ENCODE measurements at regions not wholly inside any gene's neighbourhood (a gene's known extent, or its start where the extent isn't known, plus 50 kb on each side); places are given as distances from the start of the nearest gene placed in this dataset.
"Not testable (repeated sequence)": the region's sequence is repeated elsewhere in the genome, so short reads cannot be mapped to it uniquely, and the experiment has no call there.

- TF ChIP-seq TEAD4 (IDR thresholded peaks at IDR 0.05; ENCODE audit: borderline replicate concordance, insufficient read depth) (no peak), CHD2 (IDR thresholded peaks at IDR 0.05; ENCODE audit: low read length, partially characterized antibody) (no peak)
- TF ChIP-seq, protein P1, sequence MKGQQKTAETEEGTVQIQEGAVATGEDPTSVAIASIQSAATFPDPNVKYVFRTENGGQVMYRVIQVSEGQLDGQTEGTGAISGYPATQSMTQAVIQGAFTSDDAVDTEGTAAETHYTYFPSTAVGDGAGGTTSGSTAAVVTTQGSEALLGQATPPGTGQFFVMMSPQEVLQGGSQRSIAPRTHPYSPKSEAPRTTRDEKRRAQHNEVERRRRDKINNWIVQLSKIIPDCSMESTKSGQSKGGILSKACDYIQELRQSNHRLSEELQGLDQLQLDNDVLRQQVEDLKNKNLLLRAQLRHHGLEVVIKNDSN (IDR thresholded peaks at IDR 0.05; ENCODE audit: borderline replicate concordance, low read depth): no peak
Measured at GRCh38 chr3:156051651-156052050, 68.7 kb upstream of the KCNAB1 start (continued).

DNA sequence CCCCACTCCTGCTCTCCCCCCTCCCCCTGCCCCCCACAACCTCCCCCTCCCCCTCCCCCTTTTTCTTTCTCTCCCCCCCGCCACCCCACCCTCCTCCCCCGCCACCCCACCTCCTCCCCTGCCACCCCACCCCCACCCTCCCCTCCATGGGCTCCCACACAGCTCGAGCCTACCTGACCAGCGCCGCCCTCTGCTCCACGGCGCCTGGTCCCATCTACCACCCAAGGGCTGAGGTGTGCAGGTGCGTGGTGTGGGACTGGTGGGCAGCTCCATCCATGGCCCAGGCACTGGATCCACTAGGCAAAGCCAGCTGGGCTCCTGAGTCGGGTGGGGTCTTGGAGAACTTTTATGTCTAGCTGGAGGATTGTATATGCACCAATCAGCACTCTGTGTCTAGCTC lies 68.3 kb upstream of the KCNAB1 start:
- H3K9me2 ChIP-seq: no peaks in the 10 kb centered on the region
- ChIA-PET CTCF (interaction anchor here (1.1 kb wide), 1 partner anchor 8 kb away, joined by 3 read pairs; no protein-coding TSS in a partner anchor), POLR2A (no interaction called here)
- H2AFZ ChIP-seq (ENCODE audit: low read depth): no peak overlapping the region
- H3K4me2 ChIP-seq: no peak overlapping the region
- H3K4me1 ChIP-seq (ENCODE audit: control insufficient read depth in 1 of 2, insufficient read depth in 2 of 2, low read depth in 1 of 2, low read length in 1 of 2): no peaks in the 10 kb centered on the region
- WGBS (ENCODE audit: low lambda C conversion rate): 54% methylated on average over 9 of the region's 9 CpGs
- no peaks in the 10 kb centered on the region for H4K20me1 ChIP-seq (ENCODE audit: insufficient read depth)
- no peaks in the 10 kb centered on the region for H3K36me3 ChIP-seq (replicated peaks in 1 of 2; ENCODE audit: control insufficient read depth in 1 of 2, insufficient read depth in 2 of 2, low read length in 1 of 2)
- H3F3A ChIP-seq (replicated peaks; ENCODE audit: insufficient read depth): no peaks in the 10 kb centered on the region
- H3K9ac ChIP-seq: no peak overlapping the region
- no peaks in the 10 kb centered on the region for H3K9me3 ChIP-seq
- no peak for TF ChIP-seq MXI1 (IDR thresholded peaks at IDR 0.05; ENCODE audit: low read depth, low read length)
- TF ChIP-seq IRF3 (IDR thresholded peaks at IDR 0.05; ENCODE audit: low read depth, low read length): no peak
- no peak for TF ChIP-seq RCOR1 (IDR thresholded peaks at IDR 0.05; ENCODE audit: low read length)
- H3K27me3 ChIP-seq (ENCODE audit: insufficient read depth): peaks cover 5% of the 10 kb centered on the region; the same call in 1 of the 2 replicates
- H3K27ac ChIP-seq (ENCODE audit: low read depth in 2 of 2, low read length in 1 of 2): no peak overlapping the region
- H3K79me2 ChIP-seq (ENCODE audit: insufficient read depth): no peaks in the 10 kb centered on the region
- H3K4me3 ChIP-seq (ENCODE audit: low read depth in 2 of 2, low read length in 1 of 2): no peak overlapping the region
- DNase-seq: no peak

DNA sequence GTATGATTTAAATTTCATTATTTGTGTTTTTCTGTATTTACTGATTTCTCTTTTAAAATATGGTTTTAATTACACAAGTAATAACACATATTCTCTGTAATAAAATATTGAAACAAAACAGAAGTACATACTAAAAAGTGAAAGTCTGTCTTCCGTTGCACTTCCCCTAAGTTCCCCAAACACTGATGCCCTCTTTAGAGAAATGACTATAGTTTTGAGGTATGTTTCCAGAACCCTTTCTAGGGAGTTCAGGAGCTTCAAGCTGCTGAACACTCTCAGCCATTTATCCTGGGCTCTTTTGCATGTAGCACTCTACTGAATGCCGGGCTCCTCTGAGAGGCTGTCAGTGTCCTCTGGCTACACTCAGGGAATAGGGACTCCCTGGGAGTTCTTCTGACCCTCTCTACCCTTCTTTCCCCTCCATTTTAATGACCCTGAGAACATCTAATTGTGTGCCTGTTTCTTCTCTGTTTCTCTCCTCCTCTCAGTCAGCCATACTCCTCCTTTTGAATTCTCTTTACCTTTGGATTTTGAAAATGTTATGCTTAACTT lies 60.4 kb upstream of the KCNAB1 start:
- 74% methylated on average over 2 of the region's 2 CpGs for WGBS (ENCODE audit: low lambda C conversion rate)
- Histone ChIP-seq H3F3A (replicated peaks; ENCODE audit: insufficient read depth) (no peaks in the 10 kb centered on the region), H3K4me2 (no peak overlapping the region; the same call in 1 of the 2 replicates), H3K27ac (ENCODE audit: low read depth in 2 of 2, low read length in 1 of 2) (no peak overlapping the region), H3K4me1 (ENCODE audit: control insufficient read depth in 1 of 2, insufficient read depth in 2 of 2, low read depth in 1 of 2, low read length in 1 of 2) (no peaks in the 10 kb centered on the region), H3K9ac (no peak overlapping the region), H4K20me1 (ENCODE audit: insufficient read depth) (no peaks in the 10 kb centered on the region), H2AFZ (ENCODE audit: low read depth) (no peak overlapping the region), H3K9me2 (no peaks in the 10 kb centered on the region), H3K9me3 (no peaks in the 10 kb centered on the region), H3K36me3 (replicated peaks in 1 of 2; ENCODE audit: control insufficient read depth in 1 of 2, insufficient read depth in 2 of 2, low read length in 1 of 2) (no peaks in the 10 kb centered on the region), H3K4me3 (ENCODE audit: low read depth in 2 of 2, low read length in 1 of 2) (no peak overlapping the region), H3K27me3 (ENCODE audit: insufficient read depth) (peaks cover 5% of the 10 kb centered on the region; the same call in 1 of the 2 replicates), H3K79me2 (ENCODE audit: insufficient read depth) (no peaks in the 10 kb centered on the region)
- no peak for DNase-seq
- TF ChIP-seq EP300 (IDR thresholded peaks at IDR 0.05; ENCODE audit: borderline replicate concordance in 1 of 2, low read depth in 1 of 2, low read length in 1 of 2): no peak
- TF ChIP-seq TCF12 (IDR thresholded peaks at IDR 0.05): no peak
- no peak for TF ChIP-seq RCOR1 (IDR thresholded peaks at IDR 0.05; ENCODE audit: low read length)
- no peak for TF ChIP-seq NFIC (IDR thresholded peaks at IDR 0.05; ENCODE audit: borderline replicate concordance)
- no peak for TF ChIP-seq GATA2 (CRISPR knock-in tag; IDR thresholded peaks at IDR 0.05)
- TF ChIP-seq RAD21 (IDR thresholded peaks at IDR 0.05; ENCODE audit: low read length): no peak
- no peak for TF ChIP-seq FOXM1 (IDR thresholded peaks at IDR 0.05; ENCODE audit: low read depth)
- no peak for TF ChIP-seq MEF2A (IDR thresholded peaks at IDR 0.05; ENCODE audit: borderline replicate concordance, low read depth)
- TF ChIP-seq RXRA (IDR thresholded peaks at IDR 0.05; ENCODE audit: borderline replicate concordance, low read depth): no peak
- TF ChIP-seq MAX (IDR thresholded peaks at IDR 0.05; ENCODE audit: low read depth): no peak
- TF ChIP-seq EZH2phosphoT487 (IDR thresholded peaks at IDR 0.05; ENCODE audit: borderline replicate concordance, low read depth): no peak
- TF ChIP-seq FOSL2 (IDR thresholded peaks at IDR 0.05; ENCODE audit: borderline replicate concordance, low read depth): no peak
- no peak for TF ChIP-seq YY1 (IDR thresholded peaks at IDR 0.05; ENCODE audit: low read depth)
- TF ChIP-seq GABPA (IDR thresholded peaks at IDR 0.05; ENCODE audit: low read depth): no peak
- TF ChIP-seq PBX3 (IDR thresholded peaks at IDR 0.05): no peak
- no peak for TF ChIP-seq RFX5 (IDR thresholded peaks at IDR 0.05; ENCODE audit: low read length)
- ChIA-PET CTCF (no interaction called here), POLR2A (no interaction called here)

DNA sequence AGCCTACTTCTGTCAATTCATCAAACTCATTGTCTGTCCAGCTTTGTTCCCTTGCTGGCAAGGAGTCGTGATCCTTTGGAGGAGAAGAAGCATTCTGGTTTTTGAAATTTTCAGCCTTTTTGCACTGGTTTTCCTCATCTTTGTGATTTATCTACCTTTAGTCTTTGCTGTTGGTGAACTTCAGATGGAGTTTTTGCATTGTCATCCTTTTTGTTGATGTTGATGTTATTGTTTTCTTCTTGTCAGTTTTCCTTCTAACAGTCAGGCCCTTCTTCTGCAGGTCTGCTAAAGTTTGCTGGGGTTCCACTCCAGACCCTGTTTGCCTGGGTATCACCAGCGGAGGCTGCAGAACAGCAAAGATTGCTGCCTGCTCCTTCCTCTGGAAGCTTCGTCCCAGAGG lies 52.2 kb upstream of the KCNAB1 start:
- H3K4me2 ChIP-seq; H3K4me1 ChIP-seq (ENCODE audit: control insufficient read depth in 1 of 2, insufficient read depth in 2 of 2, low read depth in 1 of 2, low read length in 1 of 2); H3K36me3 ChIP-seq (replicated peaks in 1 of 2; ENCODE audit: control insufficient read depth in 1 of 2, insufficient read depth in 2 of 2, low read length in 1 of 2); H3K27me3 ChIP-seq (ENCODE audit: insufficient read depth); H3K79me2 ChIP-seq (ENCODE audit: insufficient read depth); H3K9me3 ChIP-seq; H2AFZ ChIP-seq (ENCODE audit: low read depth); H3F3A ChIP-seq (replicated peaks; ENCODE audit: insufficient read depth); H4K20me1 ChIP-seq (ENCODE audit: insufficient read depth); H3K27ac ChIP-seq (ENCODE audit: low read depth in 2 of 2, low read length in 1 of 2); DNase-seq; H3K4me3 ChIP-seq (ENCODE audit: low read depth in 2 of 2, low read length in 1 of 2); H3K9ac ChIP-seq; H3K9me2 ChIP-seq; POLR2A ChIA-PET: not testable (repeated sequence)
- WGBS (ENCODE audit: low lambda C conversion rate): 44% methylated on average over 2 of the region's 3 CpGs
- CTCF ChIA-PET: interaction anchor here (1.6 kb wide), 1 partner anchor 26 kb away, joined by 3 read pairs; no protein-coding TSS in a partner anchor

Measured in SK-N-SH (cell line).